H9 (cell line): ENCODE measurements at regions not wholly inside any gene's neighbourhood (a gene's known extent, or its start where the extent isn't known, plus 50 kb on each side); places are given as distances from the start of the nearest gene placed in this dataset.

Source experiments
- DNase-seq: peaks from one replicate; pipeline ENCODE4 v3.0.0-alpha.2; 2017
- H2AFZ ChIP-seq: one replicate; pipeline ENCODE4 v1.6.1; 2013; ENCODE audit warnings: mild to moderate bottlenecking, low read length, control low read depth, moderate library complexity
- H2AK5ac ChIP-seq: 2 replicates; pipeline ENCODE4 v1.6.1; 2013; ENCODE audit warnings: low read length, control low read depth, mixed read lengths; ENCODE audit not compliant: insufficient read length
- H2BK120ac ChIP-seq: one replicate; pipeline ENCODE4 v1.6.1; 2013; ENCODE audit warnings: low read depth, mild to moderate bottlenecking, low read length, control low read depth, inconsistent platforms; ENCODE audit not compliant: poor library complexity, severe bottlenecking
- H2BK12ac ChIP-seq: 2 replicates; pipeline ENCODE4 v1.6.1; 2013; ENCODE audit warnings: low read length, control low read depth, mixed read lengths, low read depth; ENCODE audit not compliant: insufficient read length
- H2BK15ac ChIP-seq: 2 replicates; pipeline ENCODE4 v1.6.1; 2013; ENCODE audit warnings: low read depth, low read length, control low read depth
- H2BK20ac ChIP-seq: one replicate; pipeline ENCODE4 v1.6.1; 2013; ENCODE audit warnings: low read depth, mild to moderate bottlenecking, low read length, control low read depth, inconsistent platforms; ENCODE audit not compliant: poor library complexity, severe bottlenecking
- H2BK5ac ChIP-seq: 2 replicates; pipeline ENCODE4 v1.6.1; 2013; ENCODE audit warnings: low read length, control low read depth, mixed read lengths; ENCODE audit not compliant: insufficient read length
- H3K14ac ChIP-seq: 2 replicates; pipeline ENCODE4 v1.6.1; 2013; ENCODE audit warnings: low read length, control low read depth; ENCODE audit not compliant: insufficient read depth
- H3K18ac ChIP-seq: 2 replicates; pipeline ENCODE4 v1.6.1; 2013; ENCODE audit warnings: low read depth, mild to moderate bottlenecking, mixed read lengths, low read length, control low read depth; ENCODE audit not compliant: insufficient read length
- H3K23ac ChIP-seq: 2 replicates; pipeline ENCODE4 v1.6.1; 2013; ENCODE audit warnings: low read length, control low read depth, mixed read lengths, low read depth; ENCODE audit not compliant: insufficient read length
- H3K23me2 ChIP-seq: 2 replicates; pipeline ENCODE4 v1.6.1; 2013; ENCODE audit warnings: low read depth, mild to moderate bottlenecking, mixed read lengths, low read length, control low read depth; ENCODE audit not compliant: insufficient read length, poor library complexity, severe bottlenecking
- H3K27ac ChIP-seq: 2 replicates; pipeline ENCODE4 v1.5.1; 2013; ENCODE audit warnings: low read length, control low read depth, mixed read lengths, low read depth; ENCODE audit not compliant: insufficient read length
- H3K27me3 ChIP-seq: 2 replicates; pipeline ENCODE4 v1.6.1; 2013; ENCODE audit warnings: low read length, control low read depth, inconsistent platforms; ENCODE audit not compliant: insufficient read depth
- H3K4ac ChIP-seq: 2 replicates; pipeline ENCODE4 v1.6.1; 2013; ENCODE audit warnings: low read depth, mild to moderate bottlenecking, control low read depth, inconsistent platforms, low read length, moderate library complexity
- H3K4me1 ChIP-seq: 2 replicates; pipeline ENCODE4 v1.6.1; 2013; ENCODE audit warnings: low read length, control low read depth, inconsistent platforms; ENCODE audit not compliant: insufficient read depth
- H3K4me2 ChIP-seq: 2 replicates; pipeline ENCODE4 v1.6.1; 2013; ENCODE audit warnings: low read length, control low read depth, mixed read lengths; ENCODE audit not compliant: insufficient read length, insufficient read depth
- H3K56ac ChIP-seq: 2 replicates; pipeline ENCODE4 v1.6.1; 2013; ENCODE audit warnings: low read depth, mild to moderate bottlenecking, mixed read lengths, low read length, control low read depth; ENCODE audit not compliant: insufficient read length
- H3K79me1 ChIP-seq: 2 replicates; pipeline ENCODE4 v1.6.1; 2013; ENCODE audit warnings: low read depth, mild to moderate bottlenecking, moderate library complexity, low read length, control low read depth, inconsistent platforms; ENCODE audit not compliant: insufficient read depth, poor library complexity, severe bottlenecking
- H3K79me2 ChIP-seq: 2 replicates; pipeline ENCODE4 v1.6.1; 2013; ENCODE audit warnings: low read length, control low read depth, inconsistent platforms; ENCODE audit not compliant: insufficient read depth
- H3K9ac ChIP-seq: 2 replicates; pipeline ENCODE4 v1.6.1; 2013; ENCODE audit warnings: low read length, control low read depth, mixed read lengths; ENCODE audit not compliant: insufficient read length; ENCODE audit errors: extremely low read depth
- H3K9me3 ChIP-seq: one replicate; pipeline ENCODE4 v1.6.1; 2013; ENCODE audit warnings: low read depth, low read length, inconsistent platforms; ENCODE audit not compliant: control insufficient read depth
- H3T11ph ChIP-seq: one replicate; pipeline ENCODE4 v1.6.1; 2013; ENCODE audit warnings: mild to moderate bottlenecking, low read length, control low read depth, inconsistent platforms
- H4K20me1 ChIP-seq: one replicate; pipeline ENCODE4 v1.6.1; 2013; ENCODE audit not compliant: control insufficient read depth, insufficient read length, insufficient read depth
- H4K5ac ChIP-seq: 2 replicates; pipeline ENCODE4 v1.6.1; 2013; ENCODE audit warnings: low read depth, mild to moderate bottlenecking, mixed read lengths, low read length, control low read depth; ENCODE audit not compliant: insufficient read length
- H4K8ac ChIP-seq: replicated peaks from 2 replicates; pipeline ENCODE4 v1.6.1; 2013; ENCODE audit warnings: low read length, control low read depth, mixed read lengths, low read depth; ENCODE audit not compliant: insufficient read length
- H4K91ac ChIP-seq: 2 replicates; pipeline ENCODE4 v1.6.1; 2013; ENCODE audit warnings: low read depth, mild to moderate bottlenecking, moderate library complexity, mixed read lengths, low read length, control low read depth; ENCODE audit not compliant: insufficient read length
- H3K27ac Mint-ChIP-seq, 3 experiments: 2 replicates in 2 of 3; 3 replicates in 1 of 3; pipeline ENCODE4 v1.8.0; 2020 to 2021; ENCODE audit warnings: mixed read lengths in 3 of 3, mild to moderate bottlenecking in 1 of 3, moderate library complexity in 1 of 3
- H3K27me3 Mint-ChIP-seq: 2 replicates; pipeline ENCODE4 v1.8.0; 2021; ENCODE audit warnings: low read depth, mild to moderate bottlenecking, moderate library complexity, mixed read lengths
- H3K36me3 Mint-ChIP-seq, 3 experiments: 2 replicates in 2 of 3; 3 replicates in 1 of 3; pipeline ENCODE4 v1.8.0; 2020 to 2021; ENCODE audit warnings: low read depth in 3 of 3, mixed read lengths in 3 of 3; ENCODE audit not compliant: insufficient read depth in 1 of 3
- H3K4me1 Mint-ChIP-seq, 2 experiments: 2 replicates each; pipeline ENCODE4 v1.8.0; 2020; ENCODE audit warnings: mixed read lengths in 2 of 2
- H3K4me3 Mint-ChIP-seq, 2 experiments: 2 replicates in 1 of 2; 3 replicates in 1 of 2; pipeline ENCODE4 v1.8.0; 2020 to 2021; ENCODE audit warnings: mild to moderate bottlenecking in 2 of 2, mixed read lengths in 2 of 2, moderate library complexity in 1 of 2
- H3K9me3 Mint-ChIP-seq, 2 experiments: 2 replicates in 1 of 2; 3 replicates in 1 of 2; pipeline ENCODE4 v1.8.0; 2020; ENCODE audit warnings: mild to moderate bottlenecking in 2 of 2, mixed read lengths in 2 of 2, moderate library complexity in 1 of 2
- CTCF ChIP-seq: fragments of 200-600 bp; sonication (generic); conservative IDR thresholded peaks from 3 replicates; pipeline ENCODE4 v1.8.0; 2021; ENCODE audit warnings: antibody characterized with exemption, mild to moderate bottlenecking

- no peak overlapping the region for H3K27ac Mint-ChIP-seq
- H3K79me2 ChIP-seq = no peaks in the 10 kb centered on the region
Measured at GRCh38 chr1:208683141-208683540, 439.0 kb upstream of the PLXNA2 start.

More at GRCh38 chr1:208683141-208683540, 439.0 kb upstream of the PLXNA2 start:
- no peak overlapping the region for H2AFZ ChIP-seq
- no peak overlapping the region for H3K56ac ChIP-seq
- no peak overlapping the region for H2BK12ac ChIP-seq
- H3K23ac ChIP-seq = no peak overlapping the region
- no peaks in the 10 kb centered on the region for H3K36me3 Mint-ChIP-seq
- H4K8ac ChIP-seq = no peak overlapping the region
- no peaks in the 10 kb centered on the region for H3K79me1 ChIP-seq
- H3K27me3 ChIP-seq = no peaks in the 10 kb centered on the region
- no peak overlapping the region for H3K14ac ChIP-seq
- H4K20me1 ChIP-seq = no peaks in the 10 kb centered on the region
- no peak overlapping the region for H2AK5ac ChIP-seq
- no peak for DNase-seq
- H2BK15ac ChIP-seq = no peak overlapping the region
- H4K5ac ChIP-seq = no peak overlapping the region
- H3K23me2 ChIP-seq = no peaks in the 10 kb centered on the region
- no peak overlapping the region for H3T11ph ChIP-seq
- no peak overlapping the region for H2BK5ac ChIP-seq
- H3K4me1 ChIP-seq = no peaks in the 10 kb centered on the region
- H2BK120ac ChIP-seq = no peak overlapping the region
- no peak overlapping the region for H2BK20ac ChIP-seq
- H3K9me3 ChIP-seq = no peaks in the 10 kb centered on the region
- H3K9ac ChIP-seq = no peak overlapping the region
- H3K4ac ChIP-seq = no peak overlapping the region
- no peaks in the 10 kb centered on the region for H3K9me3 Mint-ChIP-seq
- no peak for TF ChIP-seq CTCF
- no peak overlapping the region for H4K91ac ChIP-seq
- H3K4me1 Mint-ChIP-seq = no peaks in the 10 kb centered on the region
- no peak overlapping the region for H3K27ac ChIP-seq
- no peak overlapping the region for H3K4me3 Mint-ChIP-seq
- H3K27me3 Mint-ChIP-seq = no peaks in the 10 kb centered on the region
- no peak overlapping the region for H3K18ac ChIP-seq
- no peak overlapping the region for H3K4me2 ChIP-seq
